GM19395 (cell line): ENCODE measurements at regions not wholly inside any gene's neighbourhood (a gene's known extent, or its start where the extent isn't known, plus 50 kb on each side); places are given as distances from the start of the nearest gene placed in this dataset.

Experiments
- ATAC-seq: cut with Tn5 transposase; IDR thresholded peaks from one replicate; pipeline ENCODE4 v1.9.1; 2021; ENCODE audit warnings: mild to moderate bottlenecking, moderate library complexity; ENCODE audit not compliant: unreplicated experiment

GRCh38 chr4:111689214-111689613 lies 456.0 kb upstream of the FAM241A start:
- ATAC-seq = no peak

GRCh38 chr4:111689731-111690130 lies 455.5 kb upstream of the FAM241A start:
- no peak for ATAC-seq

- no peak for ATAC-seq
These were observed 451.5 kb upstream of the FAM241A start for GRCh38 chr4:111693758-111694157.

- ATAC-seq = no peak
These were observed 449.6 kb upstream of the FAM241A start for GRCh38 chr4:111695677-111696076.

DNA sequence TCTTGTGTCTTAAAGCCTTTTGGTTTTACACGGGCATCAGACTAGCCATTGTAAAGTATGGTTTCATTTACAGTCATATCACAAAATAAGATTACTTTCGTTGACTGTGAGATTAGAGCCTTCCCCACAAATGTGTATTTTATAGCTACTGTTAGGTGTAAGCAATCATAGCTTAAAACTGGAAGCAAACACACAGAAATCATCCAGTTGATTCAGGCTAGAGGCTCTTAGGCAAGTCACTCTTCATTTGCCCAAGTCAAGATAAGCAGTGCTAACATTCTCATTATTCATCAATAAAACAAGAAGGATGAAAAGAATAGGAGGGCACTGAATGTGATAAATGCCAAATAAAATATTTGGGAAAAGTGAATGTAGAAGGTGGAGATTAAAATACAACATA lies 448.7 kb upstream of the FAM241A start:
- no peak for ATAC-seq

- ATAC-seq = no peak
These were observed 447.9 kb upstream of the FAM241A start for GRCh38 chr4:111697176-111697942.

DNA sequence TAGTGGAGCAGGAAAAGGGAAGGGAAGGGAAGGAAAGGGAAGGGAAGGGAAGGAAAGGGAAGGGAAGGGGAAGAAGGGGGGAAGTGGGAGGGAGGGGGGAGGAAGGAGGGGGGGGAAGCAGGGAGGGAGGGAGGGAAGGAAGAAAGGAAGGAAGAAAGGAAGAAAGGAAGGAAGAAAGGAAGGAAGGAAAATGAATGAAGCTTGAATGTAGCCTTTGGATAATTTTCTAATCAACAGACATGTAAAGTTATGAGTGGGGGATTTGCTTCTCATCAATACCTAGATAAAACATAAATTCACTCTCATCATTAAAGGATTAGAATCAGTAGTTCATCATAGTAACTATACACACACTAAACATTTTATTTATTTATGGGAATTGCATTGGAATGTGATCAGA lies 446.9 kb upstream of the FAM241A start:
- ATAC-seq = no peak

DNA sequence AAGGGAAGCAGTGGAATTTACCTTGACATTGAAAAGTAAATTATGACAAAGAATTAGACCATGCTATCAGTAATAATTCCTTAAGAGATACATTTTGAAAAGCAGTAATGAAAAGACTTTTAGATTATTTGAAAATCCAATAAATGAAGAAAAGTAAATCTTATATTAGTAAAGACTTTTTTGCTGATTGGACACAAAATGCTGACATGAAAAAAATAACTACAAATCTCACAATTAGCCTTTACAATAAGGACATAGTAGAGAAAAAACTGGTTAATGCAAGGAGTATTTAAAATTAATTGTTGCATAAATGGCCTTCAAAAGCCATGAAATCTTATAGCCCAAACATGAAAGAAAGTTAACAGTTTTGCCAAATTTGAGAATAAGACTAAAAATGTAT lies 446.1 kb upstream of the FAM241A start:
- no peak for ATAC-seq

- ATAC-seq = no peak
These were observed 444.2 kb upstream of the FAM241A start for GRCh38 chr4:111701102-111701501.

DNA sequence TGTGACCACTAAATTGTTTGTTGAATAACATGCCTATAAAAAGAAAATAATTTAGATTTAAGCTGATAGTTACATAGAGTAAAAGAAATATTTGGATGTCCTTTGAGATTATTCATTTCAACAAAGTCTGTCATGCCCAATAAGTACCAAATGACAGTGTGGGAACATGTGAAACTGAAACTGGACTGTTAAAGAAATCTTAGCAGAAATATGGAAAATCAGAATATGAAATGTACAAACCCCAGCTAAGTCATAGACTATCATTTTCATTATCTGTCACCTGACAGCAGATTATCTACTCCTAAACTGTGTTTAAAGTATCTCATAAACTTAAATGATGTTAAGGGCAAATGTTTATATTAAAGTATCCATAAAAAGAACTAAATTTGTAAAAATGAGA lies 437.8 kb upstream of the FAM241A start:
- no peak for ATAC-seq

- ATAC-seq = no peak
These were observed 433.1 kb upstream of the FAM241A start for GRCh38 chr4:111712093-111712677.

DNA sequence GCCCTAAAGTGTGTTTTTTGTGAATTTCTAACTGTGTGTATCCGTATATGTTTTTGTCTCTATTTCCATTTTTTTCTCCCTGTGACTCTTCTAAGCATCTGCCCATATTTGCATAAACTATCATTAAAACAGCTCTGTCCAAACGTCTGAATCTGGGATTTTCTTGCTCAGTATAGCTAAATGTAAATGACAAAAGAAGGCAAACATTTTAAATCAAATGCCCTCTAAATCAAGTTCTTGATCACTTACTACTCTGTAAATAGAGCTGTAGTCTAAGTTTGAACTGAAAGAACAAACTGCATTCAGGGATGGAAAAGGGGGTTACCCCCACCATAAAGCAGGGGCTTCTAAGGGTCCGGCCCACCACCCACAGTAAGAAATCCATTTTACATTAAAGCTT lies 432.0 kb upstream of the FAM241A start:
- ATAC-seq = no peak

DNA sequence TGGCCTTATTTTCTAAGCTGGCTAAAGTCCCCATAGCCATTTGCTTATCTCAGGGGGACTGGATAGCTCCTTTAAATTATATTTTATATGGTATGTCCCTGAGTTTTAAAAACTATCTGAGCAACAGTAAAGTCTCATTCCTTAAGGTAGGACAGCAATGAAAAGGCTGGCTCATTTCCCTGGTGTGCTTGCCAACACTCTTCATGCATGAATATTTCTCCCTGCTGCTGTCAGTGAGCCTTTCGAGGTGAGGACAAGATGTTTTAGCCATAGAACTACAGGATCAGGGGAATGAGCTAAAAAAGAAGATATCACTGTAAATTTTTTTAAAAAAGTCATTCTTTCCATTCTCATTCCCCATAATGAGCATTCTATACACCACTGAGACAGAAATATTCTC lies 427.3 kb upstream of the FAM241A start:
- ATAC-seq = no peak

DNA sequence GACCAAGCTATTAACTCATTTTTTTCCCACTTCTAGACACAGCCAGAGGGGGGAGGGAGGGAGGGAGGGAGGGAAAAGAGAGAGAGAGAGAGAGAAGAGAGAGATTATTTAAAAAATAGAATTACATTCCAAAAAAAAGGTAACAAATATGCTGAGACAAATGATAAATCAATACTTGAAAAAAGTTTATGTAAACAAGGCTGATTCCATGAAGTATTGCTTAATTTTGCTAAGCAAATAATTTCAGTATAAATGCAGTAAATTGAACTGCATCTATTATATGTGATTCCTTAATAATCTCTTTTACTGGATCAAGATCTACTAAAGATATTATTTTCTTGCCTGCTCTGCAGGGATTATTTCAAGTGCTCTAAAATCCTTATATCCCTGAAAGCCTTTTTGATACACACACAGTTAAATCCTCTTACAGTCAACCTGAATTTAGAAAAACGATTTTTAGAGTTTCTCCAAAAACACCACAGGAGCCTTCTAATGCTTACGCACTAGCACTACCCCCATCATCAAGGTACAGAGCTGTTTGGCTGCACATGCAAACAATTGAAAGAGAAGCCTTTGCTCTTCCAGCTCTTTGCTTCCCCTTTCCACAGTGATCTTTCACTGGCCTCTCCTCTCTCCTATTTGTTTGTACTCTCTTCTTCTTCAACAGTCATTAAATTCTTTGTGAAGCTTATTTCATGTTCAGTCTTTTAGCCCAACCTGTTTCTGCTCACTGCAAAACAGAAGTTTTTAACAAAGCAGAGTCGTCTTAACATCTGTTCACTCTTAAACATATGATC lies 426.3 kb upstream of the FAM241A start:
- ATAC-seq = no peak

DNA sequence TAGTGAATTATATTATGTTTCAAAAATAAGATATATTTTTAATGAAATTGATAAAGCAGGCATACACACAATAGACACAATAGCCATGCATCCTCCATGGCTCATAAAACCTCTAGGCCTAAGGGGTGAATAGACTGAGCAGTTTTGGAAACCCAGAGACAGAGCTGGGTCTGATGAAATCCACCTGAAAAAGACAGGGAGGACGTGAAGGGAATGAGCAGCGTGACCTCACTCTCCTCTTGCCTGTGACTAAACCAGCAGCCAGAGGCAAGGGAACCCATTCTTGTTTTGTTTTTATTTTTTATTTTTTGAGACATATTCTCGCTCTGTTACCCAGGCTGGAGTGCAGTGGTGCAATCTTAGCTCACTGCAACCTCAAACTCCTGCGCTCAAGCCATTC lies 424.4 kb upstream of the FAM241A start:
- no peak for ATAC-seq

- no peak for ATAC-seq
These were observed 423.0 kb upstream of the FAM241A start for GRCh38 chr4:111722213-111722720.

DNA sequence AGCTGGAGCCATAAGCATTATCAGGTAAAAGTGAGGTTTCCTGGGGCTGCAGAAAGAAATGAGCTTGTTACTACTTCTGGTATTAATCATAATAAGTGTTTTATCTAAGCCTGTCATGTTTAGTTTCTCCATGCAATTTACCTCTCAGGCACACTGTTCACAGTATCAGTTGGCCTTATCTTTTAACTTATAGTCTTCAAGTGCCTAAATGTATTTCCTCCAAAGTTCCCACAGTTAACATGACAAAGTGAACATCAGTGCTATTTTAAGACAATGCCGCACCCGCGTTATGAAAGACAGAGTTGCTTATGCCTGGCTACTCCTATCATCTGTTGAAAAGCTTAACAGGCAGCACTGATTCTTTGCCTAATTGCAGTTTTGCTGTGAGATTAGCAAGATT lies 408.7 kb upstream of the FAM241A start:
- ATAC-seq = no peak

GRCh38 chr4:111744847-111745246 lies 400.4 kb upstream of the FAM241A start:
- ATAC-seq = no peak

DNA sequence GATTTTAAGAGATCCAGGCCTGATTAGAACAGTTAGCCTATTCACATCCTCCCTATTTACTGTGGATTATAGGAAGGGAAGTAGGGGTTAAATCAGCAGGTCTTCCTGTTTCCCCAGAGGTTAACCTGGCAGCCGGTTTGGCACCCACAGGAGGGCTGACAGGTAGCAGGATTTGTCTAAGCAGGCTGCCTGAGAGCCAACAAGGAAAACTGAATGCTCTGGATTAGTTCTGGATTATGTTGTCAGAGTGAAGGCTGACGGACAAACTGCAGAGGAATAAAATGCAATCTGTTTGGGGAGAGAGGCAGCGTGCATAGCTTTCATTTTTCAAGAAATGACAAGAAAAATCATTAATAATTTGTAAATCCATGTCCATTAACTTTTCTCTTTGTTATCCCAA lies 397.1 kb upstream of the FAM241A start:
- no peak for ATAC-seq

GRCh38 chr4:111754003-111754402 lies 391.3 kb upstream of the FAM241A start:
- no peak for ATAC-seq

DNA sequence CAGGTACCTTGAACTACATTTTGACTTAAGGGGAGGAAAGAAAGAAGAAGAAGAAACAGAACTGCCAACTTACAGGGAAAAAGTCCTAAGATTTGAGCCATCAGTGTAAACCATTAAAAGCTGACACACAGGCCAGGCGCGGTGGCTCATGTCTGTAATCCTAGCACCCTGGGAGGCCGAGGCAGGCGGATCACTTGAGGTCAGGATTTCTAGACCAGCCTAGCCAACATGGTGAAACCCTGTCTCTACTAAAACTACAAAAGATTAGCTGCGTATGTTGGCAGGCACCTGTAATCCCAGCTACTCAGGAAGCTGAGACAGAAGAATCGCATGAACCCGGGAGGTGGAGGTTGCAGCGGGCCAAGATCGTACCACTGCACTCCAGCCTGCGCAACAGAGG lies 389.7 kb upstream of the FAM241A start:
- ATAC-seq = no peak

GRCh38 chr4:111761531-111761930 lies 383.7 kb upstream of the FAM241A start:
- ATAC-seq = no peak
